IMR-90 (cell line): ENCODE measurements at regions not wholly inside any gene's neighbourhood (a gene's known extent, or its start where the extent isn't known, plus 50 kb on each side); places are given as distances from the start of the nearest gene placed in this dataset.

Experiments
- ATAC-seq: fragments of 200-7000 bp; cut with Tn5 transposase; 2 replicates; pipeline ENCODE4 v1.9.1; 2020; ENCODE audit warnings: low read depth, mild to moderate bottlenecking, moderate library complexity
- BruUV-seq: library from RNA; stranded (reverse); fragments of 400-500 nt; replicated peaks from 2 replicates; lab custom pipeline; 2021; lab: Mats Ljungman, UMichigan
- CTCF ChIA-PET: fragments of 300-600 bp; formaldehyde crosslinking; extraction: SDS; loops from one replicate; lab custom pipeline; 2021; ENCODE audit warnings: antibody characterized with exemption; lab: Yijun Ruan, JAX
- POLR2A ChIA-PET: fragments of 300-600 bp; sonication (Branson Sonifier 250); formaldehyde crosslinking; loops from one replicate; lab custom pipeline; 2022; ENCODE audit warnings: antibody characterized with exemption; ENCODE audit not compliant: unreplicated experiment; lab: Charles Lee
- DNase-seq: peaks from one replicate; pipeline ENCODE4 v3.0.0; 2013
- H2AFZ ChIP-seq: replicated peaks from 2 replicates; pipeline ENCODE3; 2013; ENCODE audit warnings: low read length, mild to moderate bottlenecking; ENCODE audit not compliant: poor library complexity
- H2AK5ac ChIP-seq: 2 replicates; pipeline ENCODE4 v1.6.1; 2013; ENCODE audit warnings: low read depth, low read length, inconsistent platforms
- H2AK9ac ChIP-seq: replicated peaks from 2 replicates; pipeline ENCODE3; 2013; ENCODE audit warnings: mild to moderate bottlenecking, low read depth, low read length, moderate library complexity; ENCODE audit not compliant: poor library complexity
- H2BK120ac ChIP-seq: 2 replicates; pipeline ENCODE4 v1.6.1; 2013; ENCODE audit warnings: low read depth, low read length, inconsistent platforms
- H2BK15ac ChIP-seq: 3 replicates; pipeline ENCODE4 v1.6.1; 2013; ENCODE audit warnings: low read depth, low read length, inconsistent platforms
- H2BK20ac ChIP-seq: 2 replicates; pipeline ENCODE4 v1.6.1; 2013; ENCODE audit warnings: low read depth, mild to moderate bottlenecking, inconsistent platforms, low read length, moderate library complexity
- H2BK5ac ChIP-seq: 2 replicates; pipeline ENCODE4 v1.6.1; 2013; ENCODE audit warnings: mild to moderate bottlenecking, low read depth, low read length, inconsistent platforms; ENCODE audit not compliant: poor library complexity, severe bottlenecking
- H3K14ac ChIP-seq: replicated peaks from 2 replicates; pipeline ENCODE4 v1.6.1; 2013; ENCODE audit warnings: low read depth, low read length, inconsistent platforms
- H3K18ac ChIP-seq: 2 replicates; pipeline ENCODE4 v1.6.1; 2013; ENCODE audit warnings: low read depth, low read length, control low read depth
- H3K23ac ChIP-seq: 2 replicates; pipeline ENCODE4 v1.6.1; 2013; ENCODE audit warnings: low read depth, low read length, inconsistent platforms
- H3K27ac ChIP-seq: 2 replicates; pipeline ENCODE4 v1.5.1; 2013; ENCODE audit warnings: mild to moderate bottlenecking, control low read depth, low read length; ENCODE audit not compliant: insufficient read depth
- H3K27me3 ChIP-seq: 2 replicates; pipeline ENCODE4 v1.6.1; 2013; ENCODE audit warnings: low read length; ENCODE audit not compliant: control insufficient read depth, insufficient read depth
- H3K36me3 ChIP-seq: 2 replicates; pipeline ENCODE4 v1.6.1; 2013; ENCODE audit warnings: low read length, mixed read lengths; ENCODE audit not compliant: control insufficient read depth, insufficient read depth
- H3K4ac ChIP-seq: 2 replicates; pipeline ENCODE4 v1.6.1; 2013; ENCODE audit warnings: low read depth, low read length, inconsistent platforms
- H3K4me1 ChIP-seq: 2 replicates; pipeline ENCODE4 v1.6.1; 2013; ENCODE audit warnings: low read length, mixed read lengths; ENCODE audit not compliant: control insufficient read depth, insufficient read depth
- H3K4me2 ChIP-seq: 2 replicates; pipeline ENCODE4 v1.6.1; 2013; ENCODE audit warnings: low read depth, mild to moderate bottlenecking, control low read depth, low read length, moderate library complexity
- H3K4me3 ChIP-seq: 2 replicates; pipeline ENCODE4 v1.5.1; 2013; ENCODE audit warnings: low read depth, mild to moderate bottlenecking, control low read depth, low read length, moderate library complexity; ENCODE audit not compliant: insufficient read depth
- H3K56ac ChIP-seq: 2 replicates; pipeline ENCODE4 v1.6.1; 2013; ENCODE audit warnings: low read length, inconsistent platforms; ENCODE audit not compliant: insufficient read depth; ENCODE audit errors: extremely low read depth
- H3K79me1 ChIP-seq, 2 experiments: 2 replicates each; pipeline ENCODE4 v1.6.1; 2013; ENCODE audit warnings: low read length in 2 of 2, inconsistent platforms in 1 of 2, low read depth in 1 of 2
- H3K9ac ChIP-seq: 2 replicates; pipeline ENCODE4 v1.6.1; 2013; ENCODE audit warnings: low read depth, low read length, control low read depth
- H3K9me1 ChIP-seq: 2 replicates; pipeline ENCODE4 v1.6.1; 2013; ENCODE audit warnings: low read length, inconsistent platforms; ENCODE audit not compliant: insufficient read depth
- H3K9me3 ChIP-seq: 2 replicates; pipeline ENCODE4 v1.6.1; 2013; ENCODE audit warnings: low read length; ENCODE audit not compliant: control insufficient read depth, insufficient read depth
- H4K20me1 ChIP-seq: 2 replicates; pipeline ENCODE4 v1.6.1; 2013; ENCODE audit warnings: low read length, inconsistent platforms; ENCODE audit not compliant: insufficient read depth
- H4K5ac ChIP-seq: 2 replicates; pipeline ENCODE4 v1.6.1; 2013; ENCODE audit warnings: mild to moderate bottlenecking, low read depth, low read length, control low read depth
- H4K8ac ChIP-seq, 2 experiments: 2 replicates each; pipeline ENCODE4 v1.6.1; 2013; ENCODE audit warnings: low read depth in 2 of 2, low read length in 2 of 2, control low read depth in 1 of 2, inconsistent platforms in 1 of 2
- H4K91ac ChIP-seq: 2 replicates; pipeline ENCODE4 v1.6.1; 2013; ENCODE audit warnings: low read depth, low read length, inconsistent platforms; ENCODE audit not compliant: insufficient read depth
- BHLHE40 ChIP-seq: fragments of 150-350 bp; IDR thresholded peaks from 2 replicates; pipeline ENCODE4 v1.6.1; 2016; ENCODE audit warnings: mild to moderate bottlenecking, low read depth, low read length
- CEBPB ChIP-seq: IDR thresholded peaks from 2 replicates; pipeline ENCODE4 v1.6.1; 2012; ENCODE audit warnings: low read depth, low read length, improper control_type of control experiment
- CHD1 ChIP-seq: IDR thresholded peaks from 2 replicates; pipeline ENCODE4 v1.6.1; 2012; ENCODE audit warnings: low read depth, low read length, improper control_type of control experiment
- FOS ChIP-seq: fragments of 150-350 bp; IDR thresholded peaks from 2 replicates; pipeline ENCODE4 v1.6.1; 2016; ENCODE audit warnings: low read depth, low read length
- MAZ ChIP-seq: IDR thresholded peaks from 2 replicates; pipeline ENCODE4 v1.6.1; 2012; ENCODE audit warnings: low read depth, mild to moderate bottlenecking, low read length, improper control_type of control experiment, moderate library complexity, borderline replicate concordance
- NFE2L2 ChIP-seq: fragments of 150-350 bp; IDR thresholded peaks from 2 replicates; pipeline ENCODE4 v1.6.1; 2016; ENCODE audit warnings: low read depth, mild to moderate bottlenecking, low read length
- POLR2A ChIP-seq: IDR thresholded peaks from 2 replicates; pipeline ENCODE4 v1.6.1; 2012; ENCODE audit warnings: mild to moderate bottlenecking, low read depth, low read length
- RAD21 ChIP-seq: IDR thresholded peaks from 2 replicates; pipeline ENCODE4 v1.6.1; 2012; ENCODE audit warnings: low read length, improper control_type of control experiment
- WGBS, 2 experiments: methylation state at CpG; one replicate each; pipeline versions ENCODE4 v1.1.5 to v1.1.7; 2013; ENCODE audit warnings: missing lambda C conversion rate in 2 of 2; ENCODE audit not compliant: insufficient read length in 1 of 2; ENCODE audit errors: extremely low coverage in 2 of 2; 5-methylcytosine and 5-hydroxymethylcytosine counted together
- dilution Hi-C: fragments of 300-500 bp; cut with HindIII; formaldehyde crosslinking; loops from one replicate; pipeline ENCODE4 v1.14.3; 2018; ENCODE audit warnings: low sequenced_read_pairs; ENCODE audit not compliant: unreplicated experiment
- in situ Hi-C: fragments of 300-500 bp; cut with MboI; formaldehyde crosslinking; loops from 3 replicates; pipeline ENCODE4 v1.14.3; 2019; ENCODE audit warnings: low sequenced_read_pairs, inconsistent platforms, mixed read lengths
- intact Hi-C: fragments of 100-400 bp; cut with micrococcal nuclease; formaldehyde crosslinking; loops from 2 replicates; pipeline ENCODE4 v1.10.0; 2022
- TF ChIP-seq, protein P1 (sequence below): conservative IDR thresholded peaks from 2 replicates; pipeline ENCODE4 v1.5.1; 2012; ENCODE audit warnings: mild to moderate bottlenecking, low read depth, low read length, improper control_type of control experiment
- TF ChIP-seq, protein P2 (sequence below): fragments of 150-350 bp; IDR thresholded peaks from 2 replicates; pipeline ENCODE4 v1.6.1; 2016; ENCODE audit warnings: low read depth, mild to moderate bottlenecking, low read length, moderate library complexity, borderline replicate concordance

DNA sequence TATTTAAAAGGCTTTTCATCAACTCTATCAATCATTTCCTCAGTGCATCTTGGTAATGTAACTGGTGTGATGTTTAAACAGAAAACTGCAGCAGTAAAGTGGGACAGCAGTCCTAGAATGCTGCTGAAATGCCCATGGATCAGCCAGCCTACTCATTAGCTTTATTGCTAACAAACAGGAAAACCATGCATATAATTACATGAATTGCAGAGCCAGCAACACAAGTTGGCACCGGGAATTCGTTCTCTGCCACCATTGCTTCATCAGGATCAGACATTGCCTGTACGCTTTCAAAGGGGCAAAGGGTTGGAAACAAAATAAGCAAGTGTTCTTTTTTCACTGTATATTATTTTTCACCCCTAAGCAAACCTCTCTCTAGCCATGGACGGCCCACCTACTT is 276.2 kb upstream of the LRRC7 start:
- Histone ChIP-seq H2BK15ac (no peak overlapping the region), H3K79me1 (no peaks in the 10 kb centered on the region), H3K9ac (no peak overlapping the region), H3K9me1 (no peaks in the 10 kb centered on the region), H3K27me3 (no peaks in the 10 kb centered on the region), H3K4me3 (no peak overlapping the region), H3K4me2 (no peak overlapping the region), H2AFZ (no peak overlapping the region), H4K20me1 (no peaks in the 10 kb centered on the region), H3K27ac (no peak overlapping the region), H2BK120ac (no peak overlapping the region), H3K56ac (no peak overlapping the region), H3K4ac (no peak overlapping the region), H4K8ac (no peak overlapping the region), H3K36me3 (no peaks in the 10 kb centered on the region), H2AK5ac (no peak overlapping the region), H2BK5ac (no peak overlapping the region), H3K14ac (no peak overlapping the region), H2BK20ac (no peak overlapping the region), H4K91ac (no peak overlapping the region), H4K5ac (no peak overlapping the region), H3K23ac (no peak overlapping the region), H3K4me1 (no peaks in the 10 kb centered on the region), H3K9me3 (no peaks in the 10 kb centered on the region), H2AK9ac (no peak overlapping the region), H3K18ac (no peak overlapping the region)
- dilution Hi-C loops, result no loop called here
- no peak for DNase-seq
- WGBS, 2 experiments, result no CpG with 5 or more reads among the region's 4 CpGs
- no TSS peak for BruUV-seq
- CTCF ChIA-PET, result no interaction called here
- TF ChIP-seq CHD1, result no peak
- TF ChIP-seq, protein P1, sequence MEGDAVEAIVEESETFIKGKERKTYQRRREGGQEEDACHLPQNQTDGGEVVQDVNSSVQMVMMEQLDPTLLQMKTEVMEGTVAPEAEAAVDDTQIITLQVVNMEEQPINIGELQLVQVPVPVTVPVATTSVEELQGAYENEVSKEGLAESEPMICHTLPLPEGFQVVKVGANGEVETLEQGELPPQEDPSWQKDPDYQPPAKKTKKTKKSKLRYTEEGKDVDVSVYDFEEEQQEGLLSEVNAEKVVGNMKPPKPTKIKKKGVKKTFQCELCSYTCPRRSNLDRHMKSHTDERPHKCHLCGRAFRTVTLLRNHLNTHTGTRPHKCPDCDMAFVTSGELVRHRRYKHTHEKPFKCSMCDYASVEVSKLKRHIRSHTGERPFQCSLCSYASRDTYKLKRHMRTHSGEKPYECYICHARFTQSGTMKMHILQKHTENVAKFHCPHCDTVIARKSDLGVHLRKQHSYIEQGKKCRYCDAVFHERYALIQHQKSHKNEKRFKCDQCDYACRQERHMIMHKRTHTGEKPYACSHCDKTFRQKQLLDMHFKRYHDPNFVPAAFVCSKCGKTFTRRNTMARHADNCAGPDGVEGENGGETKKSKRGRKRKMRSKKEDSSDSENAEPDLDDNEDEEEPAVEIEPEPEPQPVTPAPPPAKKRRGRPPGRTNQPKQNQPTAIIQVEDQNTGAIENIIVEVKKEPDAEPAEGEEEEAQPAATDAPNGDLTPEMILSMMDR, result no peak
- TF ChIP-seq, protein P2, sequence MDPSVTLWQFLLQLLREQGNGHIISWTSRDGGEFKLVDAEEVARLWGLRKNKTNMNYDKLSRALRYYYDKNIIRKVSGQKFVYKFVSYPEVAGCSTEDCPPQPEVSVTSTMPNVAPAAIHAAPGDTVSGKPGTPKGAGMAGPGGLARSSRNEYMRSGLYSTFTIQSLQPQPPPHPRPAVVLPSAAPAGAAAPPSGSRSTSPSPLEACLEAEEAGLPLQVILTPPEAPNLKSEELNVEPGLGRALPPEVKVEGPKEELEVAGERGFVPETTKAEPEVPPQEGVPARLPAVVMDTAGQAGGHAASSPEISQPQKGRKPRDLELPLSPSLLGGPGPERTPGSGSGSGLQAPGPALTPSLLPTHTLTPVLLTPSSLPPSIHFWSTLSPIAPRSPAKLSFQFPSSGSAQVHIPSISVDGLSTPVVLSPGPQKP, result no peak
- TF ChIP-seq POLR2A, result no peak
- no peak for TF ChIP-seq BHLHE40
- TF ChIP-seq FOS, result no peak
- TF ChIP-seq MAZ, result no peak
- no peak for TF ChIP-seq RAD21
- TF ChIP-seq NFE2L2, result no peak
- no peak for TF ChIP-seq CEBPB
- intact Hi-C loops, result no loop called here
- ATAC-seq, result no peak
- POLR2A ChIA-PET, result no interaction called here
- in situ Hi-C loops, result no loop called here
